ENCODE measurements at regions not wholly inside any gene's neighbourhood (a gene's known extent, or its start where the extent isn't known, plus 50 kb on each side); places are given as distances from the start of the nearest gene placed in this dataset.

DNA sequence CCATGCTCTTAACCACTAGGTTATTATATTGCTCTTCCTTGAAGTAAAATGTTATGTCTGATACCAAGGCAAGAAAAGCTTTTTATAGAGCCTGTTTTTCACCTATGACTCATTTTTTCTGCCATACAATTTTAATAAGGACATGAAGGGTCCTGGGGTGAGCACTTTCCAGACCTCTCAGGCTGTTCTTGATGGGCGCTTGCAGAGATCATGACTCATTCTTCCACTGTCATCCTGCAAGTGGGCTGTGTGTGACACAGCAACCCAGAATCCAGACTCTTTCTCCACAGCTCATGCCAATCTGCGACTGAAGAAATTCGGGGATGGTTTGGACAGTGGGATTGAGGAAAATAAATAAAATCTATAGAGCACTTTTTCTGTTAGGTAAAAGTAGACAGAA is 506.7 kb upstream of the NBEA start:
- TF ChIP-seq POLR2AphosphoS5 (IDR thresholded peaks at IDR 0.05; ENCODE audit: low read depth) = no peak
- TF ChIP-seq CTCF (IDR thresholded peaks at IDR 0.05; ENCODE audit: insufficient read depth, low read length) = no peak
- no peak for TF ChIP-seq SPI1 (IDR thresholded peaks at IDR 0.05; ENCODE audit: borderline replicate concordance, low read depth)
- TF ChIP-seq GABPA (IDR thresholded peaks at IDR 0.05; ENCODE audit: low read depth) = no peak
- no peak for TF ChIP-seq REST (IDR thresholded peaks at IDR 0.05; ENCODE audit: insufficient replicate concordance, low read depth)

Measured in HL-60 (cell line).